Stimulated activated CD8-positive, alpha-beta memory T cell treated with anti-CD3 and anti-CD28 coated beads, Interleukin-4, amount 100 ng/mL, for 4 hours (primary cell): ENCODE measurements at regions not wholly inside any gene's neighbourhood (a gene's known extent, or its start where the extent isn't known, plus 50 kb on each side); places are given as distances from the start of the nearest gene placed in this dataset.

Experiments
- DNase-seq, 2 donors: peaks; one replicate each; pipeline ENCODE4 v3.0.0-alpha.2; 2020; ENCODE audit warnings: low read depth in 2 of 2, low spot score in 1 of 2

GRCh38 chr18:44602845-44603244, 77.8 kb upstream of the SETBP1 start:
- DNase-seq, result no peak

GRCh38 chr18:44609181-44609941, 71.3 kb upstream of the SETBP1 start:
- no peak for DNase-seq

GRCh38 chr18:44620812-44621211, 59.9 kb upstream of the SETBP1 start:
- no peak for DNase-seq

- DNase-seq, result no peak
Observed at GRCh38 chr18:44624052-44624451, 56.6 kb upstream of the SETBP1 start.

GRCh38 chr18:44625386-44625785, 55.3 kb upstream of the SETBP1 start:
- no peak for DNase-seq

- no peak for DNase-seq
Observed at GRCh38 chr18:44626236-44626635, 54.5 kb upstream of the SETBP1 start.

- DNase-seq, result no peak
Observed at GRCh38 chr18:44626807-44627206, 53.9 kb upstream of the SETBP1 start.

GRCh38 chr18:44627280-44627679, 53.4 kb upstream of the SETBP1 start:
- DNase-seq, result no peak

GRCh38 chr18:44629406-44629805, 51.3 kb upstream of the SETBP1 start:
- no peak for DNase-seq

GRCh38 chr18:44630118-44630517, 50.6 kb upstream of the SETBP1 start:
- DNase-seq, result no peak
